Activated naive CD8-positive, alpha-beta T cell treated with anti-CD3 and anti-CD28 coated beads, Interleukin-2, amount 50 U/mL, for 24 hours (primary cell): ENCODE measurements at regions not wholly inside any gene's neighbourhood (a gene's known extent, or its start where the extent isn't known, plus 50 kb on each side); places are given as distances from the start of the nearest gene placed in this dataset.

Source experiments
- ATAC-seq: fragments of 150-1000 bp; cut with Tn5 transposase; one replicate; pipeline ENCODE4 v1.10.0; 2021
- DNase-seq: peaks from one replicate; pipeline ENCODE4 v3.0.0; 2021
- H3K27ac Mint-ChIP-seq: one replicate; pipeline ENCODE4 v1.8.0; 2021; ENCODE audit warnings: mild to moderate bottlenecking, mixed read lengths
- H3K27me3 Mint-ChIP-seq: one replicate; pipeline ENCODE4 v1.8.0; 2021; ENCODE audit warnings: mixed read lengths
- H3K36me3 Mint-ChIP-seq: one replicate; pipeline ENCODE4 v1.8.0; 2021; ENCODE audit warnings: low read depth, mixed read lengths
- H3K4me1 Mint-ChIP-seq: one replicate; pipeline ENCODE4 v1.8.0; 2021; ENCODE audit warnings: mixed read lengths
- H3K4me3 Mint-ChIP-seq: one replicate; pipeline ENCODE4 v1.8.0; 2021; ENCODE audit warnings: mild to moderate bottlenecking, moderate library complexity, mixed read lengths
- H3K9me3 Mint-ChIP-seq: one replicate; pipeline ENCODE4 v1.8.0; 2021; ENCODE audit warnings: mixed read lengths

- Mint-ChIP-seq H3K4me1 (peaks cover 57% of the 10 kb centered on the region), H3K27ac (no peak overlapping the region), H3K4me3 (no peak overlapping the region), H3K9me3 (no peaks in the 10 kb centered on the region), H3K36me3 (no peaks in the 10 kb centered on the region), H3K27me3 (no peaks in the 10 kb centered on the region)
- ATAC-seq (no peak), DNase-seq (no peak)
Measured at GRCh38 chr12:107490010-107490409, 195.6 kb upstream of the PWP1 start.

DNA sequence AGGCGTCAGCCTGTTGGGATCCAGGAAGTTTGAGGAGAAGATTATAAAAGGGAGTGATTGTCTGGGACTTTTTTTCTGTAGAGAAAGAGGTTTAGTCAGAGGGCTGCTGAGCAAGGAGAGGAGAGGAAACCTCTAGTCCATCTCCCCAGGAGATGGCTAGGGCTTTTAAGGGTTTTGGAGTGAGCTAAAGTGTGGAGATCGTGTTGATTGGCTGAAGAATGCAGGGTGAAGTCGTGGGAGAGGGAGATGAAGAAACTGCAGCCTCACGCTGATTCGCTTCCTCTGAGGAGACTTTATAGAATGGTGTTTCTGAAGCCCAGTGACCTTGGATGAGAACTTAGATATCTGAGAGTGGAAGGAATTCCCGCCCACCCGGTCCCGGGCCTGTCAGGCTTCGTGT lies 193.7 kb upstream of the PWP1 start:
- ATAC-seq: no peak
- H3K4me1 Mint-ChIP-seq: peaks cover 41% of the 10 kb centered on the region
- H3K36me3 Mint-ChIP-seq: peaks cover under 1% of the 10 kb centered on the region
- no peak for DNase-seq
- H3K9me3 Mint-ChIP-seq: no peaks in the 10 kb centered on the region
- H3K27ac Mint-ChIP-seq: no peak overlapping the region
- H3K27me3 Mint-ChIP-seq: no peaks in the 10 kb centered on the region
- H3K4me3 Mint-ChIP-seq: no peak overlapping the region

GRCh38 chr12:107492393-107493134 lies 193.0 kb upstream of the PWP1 start:
- Mint-ChIP-seq H3K4me1 (peaks cover 34% of the 10 kb centered on the region), H3K27me3 (no peaks in the 10 kb centered on the region), H3K27ac (peak overlapping the region; percentile 17), H3K4me3 (peak overlapping the region; percentile 33), H3K9me3 (peaks cover 6% of the 10 kb centered on the region), H3K36me3 (peaks cover 7% of the 10 kb centered on the region)
- ATAC-seq (no peak), DNase-seq (no peak)

- no peak for DNase-seq
- peaks cover 7% of the 10 kb centered on the region for H3K36me3 Mint-ChIP-seq
- peak overlapping the region; percentile 17 for H3K27ac Mint-ChIP-seq
- no peak for ATAC-seq
- peaks cover 6% of the 10 kb centered on the region for H3K9me3 Mint-ChIP-seq
- peak overlapping the region; percentile 33 for H3K4me3 Mint-ChIP-seq
- peaks cover 29% of the 10 kb centered on the region for H3K4me1 Mint-ChIP-seq
- H3K27me3 Mint-ChIP-seq: no peaks in the 10 kb centered on the region
Measured at GRCh38 chr12:107493135-107493494, 192.5 kb upstream of the PWP1 start.

DNA sequence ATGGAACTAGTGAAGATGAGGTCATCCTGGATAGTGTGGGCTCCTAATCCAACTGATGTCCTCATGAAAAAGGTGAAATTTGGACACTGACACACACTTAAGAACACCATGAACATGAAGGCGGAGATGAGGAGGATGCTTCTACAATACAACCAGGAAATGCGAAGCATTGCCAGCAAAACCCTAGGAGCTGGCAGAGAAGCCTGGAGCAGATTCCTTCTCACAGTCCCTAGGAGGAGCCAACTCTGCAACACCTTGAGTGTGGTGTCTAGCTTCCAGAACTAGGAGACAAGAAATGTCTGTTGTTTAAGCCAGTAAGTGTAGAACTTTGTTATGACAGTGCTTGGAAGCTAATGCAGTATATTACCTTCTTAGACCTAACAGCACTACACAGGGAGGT lies 191.9 kb upstream of the PWP1 start:
- peaks cover 6% of the 10 kb centered on the region for H3K9me3 Mint-ChIP-seq
- DNase-seq (no peak), ATAC-seq (no peak)
- no peaks in the 10 kb centered on the region for H3K27me3 Mint-ChIP-seq
- no peak overlapping the region for H3K4me3 Mint-ChIP-seq
- peaks cover 28% of the 10 kb centered on the region for H3K4me1 Mint-ChIP-seq
- no peak overlapping the region for H3K27ac Mint-ChIP-seq
- peaks cover 7% of the 10 kb centered on the region for H3K36me3 Mint-ChIP-seq

GRCh38 chr12:107494331-107494730 lies 191.3 kb upstream of the PWP1 start:
- H3K4me3 Mint-ChIP-seq: no peak overlapping the region
- ATAC-seq: no peak
- H3K36me3 Mint-ChIP-seq: peaks cover 7% of the 10 kb centered on the region
- no peak for DNase-seq
- no peaks in the 10 kb centered on the region for H3K27me3 Mint-ChIP-seq
- H3K4me1 Mint-ChIP-seq: peaks cover 27% of the 10 kb centered on the region
- H3K9me3 Mint-ChIP-seq: peaks cover 6% of the 10 kb centered on the region
- no peak overlapping the region for H3K27ac Mint-ChIP-seq

- no peak overlapping the region for H3K4me3 Mint-ChIP-seq
- ATAC-seq (no peak), DNase-seq (no peak)
- no peaks in the 10 kb centered on the region for H3K27me3 Mint-ChIP-seq
- no peak overlapping the region for H3K27ac Mint-ChIP-seq
- H3K9me3 Mint-ChIP-seq: peaks cover 6% of the 10 kb centered on the region
- peaks cover 22% of the 10 kb centered on the region for H3K4me1 Mint-ChIP-seq
- peaks cover 7% of the 10 kb centered on the region for H3K36me3 Mint-ChIP-seq
Measured at GRCh38 chr12:107495604-107496003, 190.0 kb upstream of the PWP1 start.

GRCh38 chr12:107497231-107497630 lies 188.4 kb upstream of the PWP1 start:
- Mint-ChIP-seq H3K4me1 (peaks cover 20% of the 10 kb centered on the region), H3K27me3 (no peaks in the 10 kb centered on the region), H3K27ac (peak overlapping the region; percentile 25), H3K9me3 (peaks cover 6% of the 10 kb centered on the region), H3K36me3 (peaks cover 7% of the 10 kb centered on the region), H3K4me3 (no peak overlapping the region)
- DNase-seq (no peak), ATAC-seq (no peak)

- Mint-ChIP-seq H3K4me1 (peaks cover 10% of the 10 kb centered on the region), H3K9me3 (peaks cover 6% of the 10 kb centered on the region), H3K36me3 (peaks cover 7% of the 10 kb centered on the region), H3K4me3 (no peak overlapping the region), H3K27ac (no peak overlapping the region), H3K27me3 (no peaks in the 10 kb centered on the region)
- DNase-seq (no peak), ATAC-seq (no peak)
Measured at GRCh38 chr12:107500307-107500706, 185.3 kb upstream of the PWP1 start.

- H3K4me1 Mint-ChIP-seq: peaks cover 10% of the 10 kb centered on the region
- H3K27ac Mint-ChIP-seq: no peak overlapping the region
- peaks cover 7% of the 10 kb centered on the region for H3K36me3 Mint-ChIP-seq
- ATAC-seq (peak; percentile 73), DNase-seq (no peak)
- peaks cover 6% of the 10 kb centered on the region for H3K9me3 Mint-ChIP-seq
- H3K27me3 Mint-ChIP-seq: no peaks in the 10 kb centered on the region
- H3K4me3 Mint-ChIP-seq: no peak overlapping the region
Measured at GRCh38 chr12:107501681-107502080, 183.9 kb upstream of the PWP1 start.

DNA sequence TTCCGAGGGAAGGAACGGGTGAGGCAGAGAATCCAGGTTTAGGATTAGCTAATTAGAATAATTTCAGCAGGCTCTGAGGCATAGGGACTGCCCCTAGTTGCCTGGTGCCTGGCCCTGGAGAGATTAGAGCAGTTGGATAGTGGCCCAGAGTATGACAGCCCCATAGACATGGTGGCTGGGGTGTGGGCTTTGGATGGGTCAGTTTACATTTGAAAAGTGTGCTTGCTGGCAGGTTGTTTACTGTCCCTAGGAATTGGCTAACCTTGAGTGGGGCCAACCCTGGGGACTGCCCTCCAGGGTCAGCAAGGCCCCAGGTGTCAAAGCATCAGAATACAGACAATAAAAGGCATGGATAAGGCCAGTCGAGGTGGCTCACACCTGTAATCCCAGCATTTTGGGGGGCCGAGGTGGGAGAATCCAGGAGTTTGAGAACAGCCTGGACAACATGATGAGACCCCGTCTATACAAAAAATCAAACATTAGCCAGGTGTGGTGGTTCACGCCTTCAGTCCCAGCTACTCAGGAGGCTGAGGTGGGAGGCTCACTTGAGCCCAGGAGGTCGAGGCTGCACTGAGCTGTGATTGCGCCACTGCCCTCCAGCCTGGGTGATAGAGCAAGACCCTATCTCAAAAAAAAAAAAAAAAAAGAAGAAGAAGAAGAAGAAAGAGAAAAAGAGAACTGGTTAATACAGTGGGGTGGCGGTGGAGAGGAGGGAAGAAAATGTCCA lies 182.3 kb upstream of the PWP1 start:
- ATAC-seq: no peak
- H3K9me3 Mint-ChIP-seq: no peaks in the 10 kb centered on the region
- H3K36me3 Mint-ChIP-seq: no peaks in the 10 kb centered on the region
- peaks cover 10% of the 10 kb centered on the region for H3K4me1 Mint-ChIP-seq
- H3K27me3 Mint-ChIP-seq: no peaks in the 10 kb centered on the region
- H3K27ac Mint-ChIP-seq: no peak overlapping the region
- H3K4me3 Mint-ChIP-seq: no peak overlapping the region
- no peak for DNase-seq

- ATAC-seq: no peak
- DNase-seq: no peak
- Mint-ChIP-seq H3K4me3 (no peak overlapping the region), H3K4me1 (peaks cover 10% of the 10 kb centered on the region), H3K36me3 (no peaks in the 10 kb centered on the region), H3K27ac (no peak overlapping the region), H3K27me3 (no peaks in the 10 kb centered on the region), H3K9me3 (no peaks in the 10 kb centered on the region)
Measured at GRCh38 chr12:107503887-107504885, 181.4 kb upstream of the PWP1 start.

- H3K9me3 Mint-ChIP-seq: no peaks in the 10 kb centered on the region
- no peaks in the 10 kb centered on the region for H3K27me3 Mint-ChIP-seq
- no peak overlapping the region for H3K4me3 Mint-ChIP-seq
- H3K36me3 Mint-ChIP-seq: no peaks in the 10 kb centered on the region
- DNase-seq (no peak), ATAC-seq (no peak)
- no peaks in the 10 kb centered on the region for H3K4me1 Mint-ChIP-seq
- no peak overlapping the region for H3K27ac Mint-ChIP-seq
Measured at GRCh38 chr12:107509421-107509820, 176.2 kb upstream of the PWP1 start.

GRCh38 chr12:107510211-107510610 lies 175.4 kb upstream of the PWP1 start:
- Mint-ChIP-seq H3K27me3 (no peaks in the 10 kb centered on the region), H3K9me3 (no peaks in the 10 kb centered on the region), H3K36me3 (no peaks in the 10 kb centered on the region), H3K27ac (no peak overlapping the region), H3K4me3 (no peak overlapping the region), H3K4me1 (peaks cover 5% of the 10 kb centered on the region)
- ATAC-seq (no peak), DNase-seq (no peak)
